GM23248 (cell line): ENCODE measurements at regions not wholly inside any gene's neighbourhood (a gene's known extent, or its start where the extent isn't known, plus 50 kb on each side); places are given as distances from the start of the nearest gene placed in this dataset.
"Not testable (repeated sequence)": the region's sequence is repeated elsewhere in the genome, so short reads cannot be mapped to it uniquely, and the experiment has no call there.

Experiments
- DNase-seq: peaks from one replicate; pipeline ENCODE4 v3.0.0-alpha.2; 2015
- H2AFZ ChIP-seq: fragments of 200-600 bp; sonication (generic); 2 replicates; pipeline ENCODE4 v1.6.1; 2016; ENCODE audit warnings: antibody characterized with exemption
- H3F3A ChIP-seq: fragments of 200-600 bp; sonication (generic); 2 replicates; pipeline ENCODE4 v1.6.1; 2016; ENCODE audit warnings: mild to moderate bottlenecking, antibody characterized with exemption, mixed run types; ENCODE audit not compliant: insufficient read depth
- H3K27ac ChIP-seq: fragments of 200-600 bp; sonication (generic); 2 replicates; pipeline ENCODE4 v1.5.1; 2016; ENCODE audit warnings: mild to moderate bottlenecking
- H3K27me3 ChIP-seq: fragments of 200-600 bp; sonication (generic); replicated peaks from 2 replicates; pipeline ENCODE4 v1.6.1; 2016; ENCODE audit warnings: mild to moderate bottlenecking; ENCODE audit not compliant: insufficient read depth
- H3K36me3 ChIP-seq: fragments of 200-600 bp; sonication (generic); 2 replicates; pipeline ENCODE4 v1.6.1; 2016; ENCODE audit warnings: low read depth, mild to moderate bottlenecking
- H3K4me1 ChIP-seq: fragments of 200-600 bp; sonication (generic); 2 replicates; pipeline ENCODE4 v1.6.1; 2016; ENCODE audit warnings: mild to moderate bottlenecking; ENCODE audit not compliant: insufficient read depth
- H3K4me2 ChIP-seq: fragments of 200-600 bp; sonication (generic); one replicate; pipeline ENCODE4 v1.6.1; 2016; ENCODE audit warnings: mild to moderate bottlenecking; ENCODE audit not compliant: unreplicated experiment
- H3K4me3 ChIP-seq: fragments of 200-600 bp; sonication (generic); 2 replicates; pipeline ENCODE4 v1.5.1; 2016; ENCODE audit warnings: mild to moderate bottlenecking
- H3K79me2 ChIP-seq: fragments of 200-600 bp; sonication (generic); 2 replicates; pipeline ENCODE4 v1.6.1; 2016; ENCODE audit warnings: mild to moderate bottlenecking; ENCODE audit not compliant: insufficient read depth
- H3K9ac ChIP-seq: fragments of 200-600 bp; sonication (generic); 2 replicates; pipeline ENCODE4 v1.6.1; 2016; ENCODE audit warnings: mild to moderate bottlenecking
- H3K9me2 ChIP-seq: fragments of 200-600 bp; sonication (generic); 2 replicates; pipeline ENCODE4 v1.6.1; 2016; ENCODE audit warnings: mixed run types, mild to moderate bottlenecking, moderate library complexity; ENCODE audit not compliant: insufficient read depth
- H3K9me3 ChIP-seq: fragments of 200-600 bp; sonication (generic); one replicate; pipeline ENCODE4 v1.6.1; 2017; ENCODE audit warnings: low read depth
- H4K20me1 ChIP-seq: fragments of 200-600 bp; sonication (generic); 2 replicates; pipeline ENCODE4 v1.6.0; 2016; ENCODE audit not compliant: insufficient read depth
- EZH2 ChIP-seq: fragments of 200-600 bp; sonication (generic); IDR thresholded peaks from 2 replicates; pipeline ENCODE4 v1.6.1; 2018; ENCODE audit warnings: antibody characterized with exemption, mild to moderate bottlenecking; ENCODE audit not compliant: insufficient read depth, poor library complexity, severe bottlenecking
- EZH2phosphoT487 ChIP-seq: fragments of 200-600 bp; sonication (generic); IDR thresholded peaks from 2 replicates; pipeline ENCODE4 v1.6.1; 2018; ENCODE audit warnings: antibody characterized with exemption, moderate library complexity, mild to moderate bottlenecking, low read depth; ENCODE audit not compliant: insufficient read depth
- WGBS, 2 experiments: methylation state at CpG; one replicate each; pipeline ENCODE4 v1.1.6; 2015 to 2017; ENCODE audit warnings: low lambda C conversion rate in 2 of 2, low coverage in 1 of 2; ENCODE audit errors: missing lambda C conversion rate in 2 of 2; 5-methylcytosine and 5-hydroxymethylcytosine counted together
- in situ Hi-C: fragments of 300-500 bp; cut with MboI; formaldehyde crosslinking; loops from 2 replicates; pipeline ENCODE4 v1.15.0; 2020

DNA sequence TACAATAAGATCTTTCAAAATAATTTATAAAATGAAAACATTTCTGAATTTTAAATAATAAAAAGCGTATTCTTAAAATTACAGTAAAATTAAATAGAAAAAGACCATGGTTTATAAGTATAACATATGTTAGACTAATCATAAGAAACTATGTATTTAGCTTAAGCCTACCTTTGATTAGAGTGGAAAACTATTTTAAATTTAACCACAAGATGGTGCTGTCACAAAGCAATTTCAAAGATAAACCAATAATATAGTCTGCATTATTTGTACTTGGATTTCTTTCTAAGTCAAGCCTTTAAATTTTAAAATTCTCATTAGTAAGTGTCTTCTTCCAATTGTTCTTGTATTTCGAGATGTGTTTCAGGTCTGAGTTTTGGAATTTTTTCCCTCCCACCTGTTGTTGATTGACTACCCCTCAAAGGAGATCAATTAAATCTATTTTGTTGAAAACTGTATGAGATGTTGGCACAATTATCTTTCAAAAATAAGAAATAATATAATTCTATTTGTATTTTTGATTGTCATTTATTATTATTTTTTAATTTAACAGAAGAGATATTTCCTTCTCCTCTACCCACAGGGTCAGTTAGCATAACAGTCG, 459.8 kb downstream of the KCNT2 start:
- H3K9me3 ChIP-seq, result no peaks in the 10 kb centered on the region
- no peaks in the 10 kb centered on the region for H3K79me2 ChIP-seq
- H3K4me2 ChIP-seq, result no peak overlapping the region
- H4K20me1 ChIP-seq, result no peaks in the 10 kb centered on the region
- no peaks in the 10 kb centered on the region for H3K36me3 ChIP-seq
- in situ Hi-C loops, result loop anchor here (10.0 kb wide), 1 partner anchor 156 kb away; no protein-coding TSS in a partner anchor
- WGBS, 2 experiments, result 32 to 34% methylated on average over 3 of the region's 3 CpGs
- H3K4me1 ChIP-seq, result no peaks in the 10 kb centered on the region
- DNase-seq, result peak; percentile 42
- no peaks in the 10 kb centered on the region for H3K9me2 ChIP-seq
- no peak overlapping the region for H3K4me3 ChIP-seq
- no peaks in the 10 kb centered on the region for H3K27me3 ChIP-seq
- H3F3A ChIP-seq, result no peaks in the 10 kb centered on the region
- TF ChIP-seq EZH2, result no peak
- H3K9ac ChIP-seq, result no peak overlapping the region
- no peak overlapping the region for H3K27ac ChIP-seq
- H2AFZ ChIP-seq, result no peak overlapping the region

DNA sequence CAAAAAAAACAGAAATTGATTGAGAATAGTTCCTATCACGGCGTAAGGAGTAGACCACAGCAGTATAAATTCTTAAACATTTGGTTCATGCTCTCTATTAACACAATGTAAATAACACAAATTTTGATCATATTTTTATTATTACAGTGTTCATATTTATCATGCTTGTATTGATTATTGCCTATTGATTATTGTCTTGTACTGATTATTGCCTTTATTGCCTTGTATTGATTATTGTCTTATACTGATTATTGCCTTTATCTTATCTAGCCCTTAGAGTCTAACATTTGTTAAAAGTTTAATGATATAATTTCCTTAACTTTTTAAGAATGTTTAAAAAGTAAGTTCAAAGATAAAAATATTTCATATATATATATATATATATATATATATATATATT, 460.7 kb downstream of the KCNT2 start:
- Histone ChIP-seq H3K4me2 (no peak overlapping the region), H3K9me2 (no peaks in the 10 kb centered on the region), H3K4me3 (no peak overlapping the region), H3K4me1 (no peaks in the 10 kb centered on the region), H3K79me2 (no peaks in the 10 kb centered on the region), H4K20me1 (no peaks in the 10 kb centered on the region), H3K27me3 (no peaks in the 10 kb centered on the region), H3K9ac (no peak overlapping the region), H3K9me3 (no peaks in the 10 kb centered on the region), H3K27ac (no peak overlapping the region), H3K36me3 (no peaks in the 10 kb centered on the region), H3F3A (no peaks in the 10 kb centered on the region), H2AFZ (0 out of 2 replicates have a peak overlapping the region, but pooled peaks have one; percentile 51)
- 93 to 100% methylated on average over 2 of the region's 2 CpGs for WGBS, 2 experiments
- in situ Hi-C loops, result loop anchor here (10.0 kb wide), 1 partner anchor 157 kb away; no protein-coding TSS in a partner anchor
- TF ChIP-seq EZH2phosphoT487 (no peak), EZH2 (no peak)
- no peak for DNase-seq

DNA sequence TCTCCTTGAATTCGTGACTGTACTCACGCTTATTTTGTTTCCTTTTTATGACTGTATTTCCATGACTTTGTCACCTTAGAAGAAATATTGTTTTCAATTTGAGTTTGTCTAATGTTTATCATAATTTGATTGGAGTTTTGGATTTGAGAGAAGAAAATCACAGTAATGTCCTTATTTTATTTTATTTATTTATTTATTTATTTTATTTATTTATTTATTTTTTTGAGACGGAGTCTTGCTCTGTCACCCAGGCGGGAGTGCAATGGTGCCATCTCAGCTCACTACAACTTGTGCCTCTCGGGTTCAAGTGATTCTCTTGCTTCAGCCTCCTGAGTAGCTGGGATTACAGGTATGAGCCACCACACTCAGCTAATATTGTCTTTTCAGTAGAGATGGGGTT, 463.1 kb downstream of the KCNT2 start:
- 94 to 97% methylated on average over 5 of the region's 5 CpGs for WGBS, 2 experiments
- not testable (repeated sequence) for H3K4me2 ChIP-seq, DNase-seq, H4K20me1 ChIP-seq, H3K9ac ChIP-seq, H3K4me3 ChIP-seq, H3K9me2 ChIP-seq, H2AFZ ChIP-seq, H3K27me3 ChIP-seq, H3K9me3 ChIP-seq, H3K36me3 ChIP-seq, H3F3A ChIP-seq, H3K79me2 ChIP-seq, H3K27ac ChIP-seq, H3K4me1 ChIP-seq
- in situ Hi-C loops, result loop anchor here (10.0 kb wide), 1 partner anchor 160 kb away; no protein-coding TSS in a partner anchor

DNA sequence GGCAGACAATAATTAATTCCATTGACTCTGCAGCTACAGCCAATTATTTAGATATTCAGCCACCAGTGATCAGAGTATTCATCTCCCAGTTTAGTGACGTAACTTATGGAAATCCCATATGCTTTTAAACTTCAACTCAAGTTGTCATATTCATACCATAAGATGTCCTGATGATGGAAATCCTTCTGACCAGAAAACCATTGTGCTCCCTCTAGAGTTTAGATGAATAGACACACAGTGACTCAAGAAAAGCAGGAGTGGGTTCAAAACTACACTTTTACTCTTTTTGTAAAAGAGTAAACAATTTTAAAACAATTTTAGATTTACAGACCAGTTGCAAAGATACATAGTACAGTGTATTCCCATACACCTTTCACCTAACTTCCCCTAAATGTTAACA, 463.7 kb downstream of the KCNT2 start:
- TF ChIP-seq EZH2, result no peak
- TF ChIP-seq EZH2phosphoT487, result no peak
- in situ Hi-C loops, result loop anchor here (10.0 kb wide), 1 partner anchor 160 kb away; no protein-coding TSS in a partner anchor
- Histone ChIP-seq H4K20me1 (no peaks in the 10 kb centered on the region), H3K9ac (no peak overlapping the region), H3F3A (no peaks in the 10 kb centered on the region), H3K4me3 (no peak overlapping the region), H3K4me1 (no peaks in the 10 kb centered on the region), H3K36me3 (no peaks in the 10 kb centered on the region), H3K27ac (no peak overlapping the region), H3K4me2 (no peak overlapping the region), H3K9me3 (no peaks in the 10 kb centered on the region), H3K79me2 (no peaks in the 10 kb centered on the region), H2AFZ (no peak overlapping the region), H3K27me3 (no peaks in the 10 kb centered on the region), H3K9me2 (no peaks in the 10 kb centered on the region)
- 63 to 70% methylated on average over 1 of the region's 1 CpG for WGBS, 2 experiments
- DNase-seq, result no peak
